K562 (cell line): ENCODE measurements at regions not wholly inside any gene's neighbourhood (a gene's known extent, or its start where the extent isn't known, plus 50 kb on each side); places are given as distances from the start of the nearest gene placed in this dataset.

Experiments used
- ATAC-seq: fragments of 200-7000 bp; cut with Tn5 transposase; 3 replicates; pipeline ENCODE4 v1.9.1; 2020; ENCODE audit warnings: moderate library complexity
- BruUV-seq: library from RNA; stranded (reverse); fragments of 400-500 nt; replicated peaks from 2 replicates; lab custom pipeline; 2021; lab: Mats Ljungman, UMichigan
- CTCF ChIA-PET: fragments of 300-600 bp; formaldehyde crosslinking; extraction: SDS; loops from one replicate; lab custom pipeline; 2021; ENCODE audit warnings: low intra/inter-chr PET ratio; lab: Yijun Ruan, JAX
- POLR2A ChIA-PET: fragments of 300-600, 350-650 bp; sonication (Branson Sonifier 250); formaldehyde crosslinking; extraction: SDS; loops from one replicate; lab custom pipeline; 2021; ENCODE audit warnings: antibody characterized with exemption, inconsistent platforms; lab: Yijun Ruan, JAX
- DNase-seq, 4 experiments: peaks; one replicate each; pipeline versions ENCODE4 v3.0.0 to v3.0.0-alpha.2; 2011 to 2018; ENCODE audit warnings: low spot score in 3 of 4, mixed read lengths in 3 of 4; ENCODE audit errors: extremely low read depth in 1 of 4
- FAIRE-seq: peaks from 2 replicates; lab custom pipeline; 2011; peaks lifted over from hg19 to GRCh38; lab: Jason Lieb, UNC
- H2AFZ ChIP-seq: 2 replicates; pipeline ENCODE4 v1.6.0; 2011; ENCODE audit warnings: low read depth, low read length, control low read depth, inconsistent platforms
- H3K27ac ChIP-seq: fragments of 200-600 bp; 3 replicates; pipeline ENCODE4 v1.8.0; 2011; ENCODE audit warnings: low read depth, mild to moderate bottlenecking, control low read depth, inconsistent platforms, low read length, moderate library complexity, mixed read lengths; ENCODE audit errors: extremely low read depth
- H3K27me3 ChIP-seq, 2 experiments: fragments of 300-600 bp in 1 of 2; 2 replicates in 1 of 2; 3 replicates in 1 of 2; pipeline versions ENCODE4 v1.6.0 to v1.8.0; 2011; ENCODE audit warnings: inconsistent platforms in 2 of 2, low read length in 2 of 2, mild to moderate bottlenecking in 1 of 2, mixed read lengths in 1 of 2, moderate library complexity in 1 of 2; ENCODE audit not compliant: control insufficient read depth in 2 of 2, insufficient read depth in 2 of 2
- H3K36me3 ChIP-seq: fragments of 300-600 bp; 3 replicates; pipeline ENCODE4 v1.8.0; 2011; ENCODE audit warnings: mild to moderate bottlenecking, low read length, inconsistent platforms; ENCODE audit not compliant: control insufficient read depth, insufficient read depth
- H3K4me1 ChIP-seq, 2 experiments: fragments of 200-600 bp in 1 of 2; replicated peaks in 1 of 2; 2 replicates in 1 of 2; 3 replicates in 1 of 2; pipeline versions ENCODE4 v1.5.1 to v1.8.0; 2011; ENCODE audit warnings: inconsistent platforms in 2 of 2, low read length in 2 of 2, mild to moderate bottlenecking in 1 of 2, mixed read lengths in 1 of 2, moderate library complexity in 1 of 2; ENCODE audit not compliant: control insufficient read depth in 2 of 2, insufficient read depth in 2 of 2
- H3K4me2 ChIP-seq: 2 replicates; pipeline ENCODE4 v1.6.1; 2011; ENCODE audit warnings: low read length, control low read depth, inconsistent platforms, mixed read lengths; ENCODE audit not compliant: insufficient read depth
- H3K4me3 ChIP-seq: fragments of 200-600 bp; sonication (generic), shearing (Covaris generic); 2 replicates; pipeline ENCODE4 v1.5.1; 2016; ENCODE audit warnings: control low read depth, inconsistent platforms
- H3K79me2 ChIP-seq: fragments of 200-600 bp; 3 replicates; pipeline ENCODE4 v1.8.0; 2011; ENCODE audit warnings: low read length, inconsistent platforms; ENCODE audit not compliant: control insufficient read depth, insufficient read depth
- H3K9ac ChIP-seq, 2 experiments: 2 replicates each; pipeline versions ENCODE4 v1.6.0 to v1.6.1; 2011; ENCODE audit warnings: low read depth in 2 of 2, low read length in 2 of 2, control low read depth in 1 of 2, inconsistent platforms in 1 of 2, mild to moderate bottlenecking in 1 of 2, mixed read lengths in 1 of 2; ENCODE audit not compliant: insufficient read depth in 1 of 2
- H3K9me1 ChIP-seq: one replicate; pipeline ENCODE4 v1.6.0; 2011; ENCODE audit warnings: inconsistent platforms, mild to moderate bottlenecking, low read length, moderate library complexity; ENCODE audit not compliant: control insufficient read depth, insufficient read depth
- H3K9me3 ChIP-seq: replicated peaks from 2 replicates; pipeline ENCODE4 v1.5.1; 2011; ENCODE audit warnings: low read depth, low read length, inconsistent platforms; ENCODE audit not compliant: control insufficient read depth, insufficient read depth
- H4K20me1 ChIP-seq: replicated peaks from 2 replicates; pipeline ENCODE4 v1.6.1; 2011; ENCODE audit warnings: low read length, inconsistent platforms, mixed read lengths; ENCODE audit not compliant: control insufficient read depth, insufficient read depth
- ASH1L ChIP-seq: fragments of 450-650 bp; IDR thresholded peaks from 2 replicates; pipeline ENCODE4 v1.6.1; 2018; ENCODE audit warnings: borderline replicate concordance, mild to moderate bottlenecking, low read depth; ENCODE audit not compliant: partially characterized antibody
- CHCHD3 ChIP-seq: fragments of 250-450 bp; sonication (Bioruptor Pico); IDR thresholded peaks from 2 replicates; pipeline ENCODE4 v2.1.2; 2022; ENCODE audit warnings: mild to moderate bottlenecking
- COPS2 ChIP-seq: fragments of 450-650 bp; conservative IDR thresholded peaks from 2 replicates; pipeline ENCODE4 v1.6.1; 2016; ENCODE audit warnings: mild to moderate bottlenecking, moderate library complexity
- HINFP ChIP-seq: fragments of 450-650 bp; conservative IDR thresholded peaks from 2 replicates; pipeline ENCODE4 v1.6.1; 2016; ENCODE audit warnings: missing genetic modification characterization, low read depth, mild to moderate bottlenecking, control low read depth, missing compliant biosample characterization
- KDM1A ChIP-seq, 2 experiments: fragments of 450-650 bp; IDR thresholded peaks; 2 replicates each; pipeline ENCODE4 v1.6.1; 2016; ENCODE audit warnings: mild to moderate bottlenecking in 2 of 2
- TRIM28 ChIP-seq: fragments of 450-650 bp; IDR thresholded peaks from 2 replicates; pipeline ENCODE4 v1.6.1; 2017
- WGBS: fragments of 100-300 bp; shearing (Covaris generic); methylation state at CpG from one replicate; pipeline ENCODE4 v1.1.6; 2016; ENCODE audit warnings: low coverage, mixed read lengths; ENCODE audit not compliant: insufficient coverage; ENCODE audit errors: missing lambda C conversion rate; 5-methylcytosine and 5-hydroxymethylcytosine counted together
- in situ Hi-C: fragments of 300-500 bp; cut with MboI; formaldehyde crosslinking; loops from 4 replicates; pipeline ENCODE4 v1.15.0; 2018; ENCODE audit warnings: inconsistent platforms, mixed read lengths
- intact Hi-C: fragments of 100-400 bp; cut with micrococcal nuclease; formaldehyde crosslinking; loops from 2 replicates; pipeline ENCODE4 v1.14.2; 2022
- TF ChIP-seq, protein P1 (sequence below): fragments of 250-450 bp; sonication (Bioruptor Pico); IDR thresholded peaks from 2 replicates; pipeline ENCODE4 v1.5.0; 2020; ENCODE audit warnings: mild to moderate bottlenecking

DNA sequence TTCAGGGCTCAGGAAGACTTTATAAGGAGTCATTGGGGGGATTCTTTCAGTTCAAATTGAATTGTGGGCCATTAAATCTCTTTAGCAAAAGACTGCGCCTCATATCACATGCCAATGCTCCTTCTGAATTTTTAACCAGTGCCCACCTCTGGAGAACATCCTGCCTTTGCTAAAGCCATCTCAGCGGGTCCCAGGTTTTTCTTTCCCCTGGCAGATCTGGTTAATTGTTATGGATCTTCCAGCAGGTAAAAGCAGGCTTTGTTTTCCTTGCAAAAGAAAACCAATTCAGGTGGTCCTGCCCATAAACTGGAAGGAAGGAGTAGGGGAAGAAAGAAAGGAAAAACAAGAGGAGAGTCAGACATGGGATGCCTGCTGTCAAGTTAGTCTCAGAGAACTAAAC is 298.2 kb downstream of the LRFN2 start:
- POLR2A ChIA-PET, result interaction anchor here (0.6 to 0.8 kb wide), 2 partner anchors 11 to 705 kb away, joined by 3 read pairs; no protein-coding TSS in a partner anchor
- no peaks in the 10 kb centered on the region for H3K4me1 ChIP-seq
- peaks cover 8 to 20% of the 10 kb centered on the region in 2 experiments; a peak in 3 of 5 replicates for H3K27me3 ChIP-seq
- H3K4me3 ChIP-seq, result no peak overlapping the region
- TF ChIP-seq CHCHD3 (CRISPR knock-in tag) (no peak), ASH1L (no peak)
- 0% methylated on average over 2 of the region's 2 CpGs for WGBS
- H3K36me3 ChIP-seq, result no peaks in the 10 kb centered on the region
- ATAC-seq, result no peak
- no peak overlapping the region for H3K27ac ChIP-seq
- FAIRE-seq, result no peak
- in situ Hi-C loops, result no loop called here
- no peaks in the 10 kb centered on the region for H4K20me1 ChIP-seq
- no peak for DNase-seq
- CTCF ChIA-PET, result no interaction called here
- H3K9me1 ChIP-seq, result peaks cover 2% of the 10 kb centered on the region
- H3K9me3 ChIP-seq, result no peaks in the 10 kb centered on the region
- no peaks in the 10 kb centered on the region for H3K79me2 ChIP-seq
- no peak overlapping the region for H2AFZ ChIP-seq
- no TSS peak for BruUV-seq
- H3K4me2 ChIP-seq, result no peak overlapping the region
- intact Hi-C loops, result no loop called here
- H3K9ac ChIP-seq, result no peak overlapping the region

DNA sequence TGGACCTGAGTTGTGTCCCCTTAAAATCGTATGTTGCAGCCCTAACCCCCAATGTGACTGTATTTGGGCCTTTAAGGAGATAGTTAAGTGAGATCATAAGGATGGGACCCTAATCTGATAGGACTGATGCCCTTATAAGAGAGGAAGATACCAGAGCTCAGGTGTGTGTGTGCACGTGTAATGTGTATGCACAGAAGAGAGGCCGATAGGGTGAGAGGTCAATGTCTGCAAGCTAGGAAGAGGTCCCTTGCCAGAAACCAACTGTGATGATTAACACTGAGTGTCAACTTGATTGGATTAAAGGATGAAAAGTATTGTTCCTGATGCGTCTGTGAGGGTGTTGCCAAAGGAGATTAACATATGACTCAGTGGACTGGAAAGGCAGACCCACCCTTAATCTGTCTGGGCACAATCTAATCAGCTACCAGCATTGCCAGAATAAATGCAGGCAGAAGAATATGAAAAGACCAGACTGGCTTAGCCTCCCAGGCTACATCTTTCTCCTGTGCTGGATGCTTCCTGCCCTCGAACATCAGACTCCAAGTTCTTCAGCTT is 299.8 kb downstream of the LRFN2 start:
- H2AFZ ChIP-seq, result no peak overlapping the region
- H3K9me1 ChIP-seq, result peaks cover 2% of the 10 kb centered on the region
- 0% methylated on average over 5 of the region's 5 CpGs for WGBS
- no peaks in the 10 kb centered on the region for H3K79me2 ChIP-seq
- POLR2A ChIA-PET, result no interaction called here
- no peak overlapping the region for H3K4me2 ChIP-seq
- no peak for TF ChIP-seq KDM1A (IDR thresholded peaks at IDR 0.05)
- no peak for TF ChIP-seq HINFP (tag)
- TF ChIP-seq COPS2, result no peak
- TF ChIP-seq TRIM28, result no peak
- TF ChIP-seq, protein P1, sequence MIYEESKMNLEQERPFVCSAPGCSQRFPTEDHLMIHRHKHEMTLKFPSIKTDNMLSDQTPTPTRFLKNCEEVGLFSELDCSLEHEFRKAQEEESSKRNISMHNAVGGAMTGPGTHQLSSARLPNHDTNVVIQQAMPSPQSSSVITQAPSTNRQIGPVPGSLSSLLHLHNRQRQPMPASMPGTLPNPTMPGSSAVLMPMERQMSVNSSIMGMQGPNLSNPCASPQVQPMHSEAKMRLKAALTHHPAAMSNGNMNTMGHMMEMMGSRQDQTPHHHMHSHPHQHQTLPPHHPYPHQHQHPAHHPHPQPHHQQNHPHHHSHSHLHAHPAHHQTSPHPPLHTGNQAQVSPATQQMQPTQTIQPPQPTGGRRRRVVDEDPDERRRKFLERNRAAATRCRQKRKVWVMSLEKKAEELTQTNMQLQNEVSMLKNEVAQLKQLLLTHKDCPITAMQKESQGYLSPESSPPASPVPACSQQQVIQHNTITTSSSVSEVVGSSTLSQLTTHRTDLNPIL, result no peak
- DNase-seq, result no peak
- in situ Hi-C loops (no loop called here), intact Hi-C loops (no loop called here)
- no peaks in the 10 kb centered on the region for H3K4me1 ChIP-seq
- H4K20me1 ChIP-seq, result no peaks in the 10 kb centered on the region
- H3K4me3 ChIP-seq, result no peak overlapping the region
- ATAC-seq, result no peak
- peaks cover 8 to 22% of the 10 kb centered on the region in 2 experiments; a peak in 3 of 5 replicates for H3K27me3 ChIP-seq
- H3K9me3 ChIP-seq, result no peaks in the 10 kb centered on the region
- H3K27ac ChIP-seq, result no peak overlapping the region
- FAIRE-seq, result no peak
- H3K36me3 ChIP-seq, result no peaks in the 10 kb centered on the region
- no TSS peak for BruUV-seq
- H3K9ac ChIP-seq, result no peak overlapping the region
- CTCF ChIA-PET, result interaction anchor here (0.7 kb wide), 1 partner anchor 307 kb away, joined by 3 read pairs; no protein-coding TSS in a partner anchor
